ENCODE measurements at regions not wholly inside any gene's neighbourhood (a gene's known extent, or its start where the extent isn't known, plus 50 kb on each side); places are given as distances from the start of the nearest gene placed in this dataset.

- no peak overlapping the region for H3K4me3 ChIP-seq (ENCODE audit: low read length)
- H3K9ac ChIP-seq (ENCODE audit: low read length): no peak overlapping the region
- H3K36me3 ChIP-seq (ENCODE audit: control insufficient read depth, insufficient read depth, low read length): no peaks in the 10 kb centered on the region
- H3K4me1 ChIP-seq (ENCODE audit: control insufficient read depth, insufficient read depth, low read length): no peaks in the 10 kb centered on the region
- H3K27me3 ChIP-seq (ENCODE audit: control insufficient read depth, insufficient read depth, low read length): peaks cover 6% of the 10 kb centered on the region
- no peaks in the 10 kb centered on the region for H3K9me3 ChIP-seq (ENCODE audit: control insufficient read depth, low read length)
Observed at GRCh38 chr11:112744041-112744440, 217.2 kb upstream of the NCAM1 start.

- Histone ChIP-seq H3K4me1 (ENCODE audit: control insufficient read depth, insufficient read depth, low read length) (no peaks in the 10 kb centered on the region), H3K9ac (ENCODE audit: low read length) (no peak overlapping the region), H3K4me3 (ENCODE audit: low read length) (no peak overlapping the region), H3K9me3 (ENCODE audit: control insufficient read depth, low read length) (no peaks in the 10 kb centered on the region), H3K27me3 (ENCODE audit: control insufficient read depth, insufficient read depth, low read length) (peaks cover 6% of the 10 kb centered on the region), H3K36me3 (ENCODE audit: control insufficient read depth, insufficient read depth, low read length) (no peaks in the 10 kb centered on the region)
Observed at GRCh38 chr11:112745973-112746372, 215.2 kb upstream of the NCAM1 start.

GRCh38 chr11:112748252-112748651 is 213.0 kb upstream of the NCAM1 start:
- no peak overlapping the region for H3K9ac ChIP-seq (ENCODE audit: low read length)
- no peaks in the 10 kb centered on the region for H3K36me3 ChIP-seq (ENCODE audit: control insufficient read depth, insufficient read depth, low read length)
- H3K4me3 ChIP-seq (ENCODE audit: low read length): no peak overlapping the region

GRCh38 chr11:112748713-112749543 is 212.3 kb upstream of the NCAM1 start:
- H3K4me3 ChIP-seq (ENCODE audit: low read length): no peak overlapping the region
- no peaks in the 10 kb centered on the region for H3K36me3 ChIP-seq (ENCODE audit: control insufficient read depth, insufficient read depth, low read length)
- no peaks in the 10 kb centered on the region for H3K4me1 ChIP-seq (ENCODE audit: control insufficient read depth, insufficient read depth, low read length)
- peaks cover 6% of the 10 kb centered on the region for H3K27me3 ChIP-seq (ENCODE audit: control insufficient read depth, insufficient read depth, low read length)
- no peak overlapping the region for H3K9ac ChIP-seq (ENCODE audit: low read length)
- H3K9me3 ChIP-seq (ENCODE audit: control insufficient read depth, low read length): no peaks in the 10 kb centered on the region

More at GRCh38 chr11:112748252-112748651, 213.0 kb upstream of the NCAM1 start:
- Histone ChIP-seq H3K27me3 (ENCODE audit: control insufficient read depth, insufficient read depth, low read length) (peaks cover 6% of the 10 kb centered on the region), H3K9me3 (ENCODE audit: control insufficient read depth, low read length) (no peaks in the 10 kb centered on the region), H3K4me1 (ENCODE audit: control insufficient read depth, insufficient read depth, low read length) (no peaks in the 10 kb centered on the region)

- no peaks in the 10 kb centered on the region for H3K36me3 ChIP-seq (ENCODE audit: control insufficient read depth, insufficient read depth, low read length)
- no peaks in the 10 kb centered on the region for H3K27me3 ChIP-seq (ENCODE audit: control insufficient read depth, insufficient read depth, low read length)
- H3K9me3 ChIP-seq (ENCODE audit: control insufficient read depth, low read length): no peaks in the 10 kb centered on the region
- H3K4me3 ChIP-seq (ENCODE audit: low read length): no peak overlapping the region
- H3K9ac ChIP-seq (ENCODE audit: low read length): no peak overlapping the region
- no peaks in the 10 kb centered on the region for H3K4me1 ChIP-seq (ENCODE audit: control insufficient read depth, insufficient read depth, low read length)
Observed at GRCh38 chr11:112751329-112751728, 209.9 kb upstream of the NCAM1 start.

GRCh38 chr11:112751772-112752171 is 209.4 kb upstream of the NCAM1 start:
- Histone ChIP-seq H3K9ac (ENCODE audit: low read length) (no peak overlapping the region), H3K4me3 (ENCODE audit: low read length) (no peak overlapping the region), H3K36me3 (ENCODE audit: control insufficient read depth, insufficient read depth, low read length) (no peaks in the 10 kb centered on the region), H3K4me1 (ENCODE audit: control insufficient read depth, insufficient read depth, low read length) (no peaks in the 10 kb centered on the region), H3K9me3 (ENCODE audit: control insufficient read depth, low read length) (no peaks in the 10 kb centered on the region), H3K27me3 (ENCODE audit: control insufficient read depth, insufficient read depth, low read length) (no peaks in the 10 kb centered on the region)

GRCh38 chr11:112752563-112752962 is 208.7 kb upstream of the NCAM1 start:
- H3K9ac ChIP-seq (ENCODE audit: low read length): no peak overlapping the region
- H3K36me3 ChIP-seq (ENCODE audit: control insufficient read depth, insufficient read depth, low read length): no peaks in the 10 kb centered on the region
- H3K4me3 ChIP-seq (ENCODE audit: low read length): no peak overlapping the region
- H3K4me1 ChIP-seq (ENCODE audit: control insufficient read depth, insufficient read depth, low read length): no peaks in the 10 kb centered on the region
- H3K9me3 ChIP-seq (ENCODE audit: control insufficient read depth, low read length): no peaks in the 10 kb centered on the region
- H3K27me3 ChIP-seq (ENCODE audit: control insufficient read depth, insufficient read depth, low read length): no peaks in the 10 kb centered on the region

- H3K36me3 ChIP-seq (ENCODE audit: control insufficient read depth, insufficient read depth, low read length): no peaks in the 10 kb centered on the region
Observed at GRCh38 chr11:112753706-112754105, 207.5 kb upstream of the NCAM1 start.

GRCh38 chr11:112759418-112759817 is 201.8 kb upstream of the NCAM1 start:
- Histone ChIP-seq H3K27me3 (ENCODE audit: control insufficient read depth, insufficient read depth, low read length) (no peaks in the 10 kb centered on the region), H3K4me1 (ENCODE audit: control insufficient read depth, insufficient read depth, low read length) (no peaks in the 10 kb centered on the region), H3K9me3 (ENCODE audit: control insufficient read depth, low read length) (no peaks in the 10 kb centered on the region), H3K9ac (ENCODE audit: low read length) (no peak overlapping the region), H3K36me3 (ENCODE audit: control insufficient read depth, insufficient read depth, low read length) (no peaks in the 10 kb centered on the region), H3K4me3 (ENCODE audit: low read length) (no peak overlapping the region)

More at GRCh38 chr11:112753706-112754105, 207.5 kb upstream of the NCAM1 start:
- Histone ChIP-seq H3K9me3 (ENCODE audit: control insufficient read depth, low read length) (no peaks in the 10 kb centered on the region), H3K4me1 (ENCODE audit: control insufficient read depth, insufficient read depth, low read length) (no peaks in the 10 kb centered on the region), H3K4me3 (ENCODE audit: low read length) (no peak overlapping the region), H3K9ac (ENCODE audit: low read length) (no peak overlapping the region), H3K27me3 (ENCODE audit: control insufficient read depth, insufficient read depth, low read length) (no peaks in the 10 kb centered on the region)

- H3K9me3 ChIP-seq (ENCODE audit: control insufficient read depth, low read length): no peaks in the 10 kb centered on the region
- H3K4me1 ChIP-seq (ENCODE audit: control insufficient read depth, insufficient read depth, low read length): no peaks in the 10 kb centered on the region
- H3K27me3 ChIP-seq (ENCODE audit: control insufficient read depth, insufficient read depth, low read length): no peaks in the 10 kb centered on the region
Observed at GRCh38 chr11:112760396-112761059, 200.7 kb upstream of the NCAM1 start.

GRCh38 chr11:112761911-112762706 is 199.1 kb upstream of the NCAM1 start:
- Histone ChIP-seq H3K36me3 (ENCODE audit: control insufficient read depth, insufficient read depth, low read length) (no peaks in the 10 kb centered on the region), H3K4me1 (ENCODE audit: control insufficient read depth, insufficient read depth, low read length) (no peaks in the 10 kb centered on the region), H3K9me3 (ENCODE audit: control insufficient read depth, low read length) (no peaks in the 10 kb centered on the region), H3K9ac (ENCODE audit: low read length) (no peak overlapping the region), H3K4me3 (ENCODE audit: low read length) (no peak overlapping the region), H3K27me3 (ENCODE audit: control insufficient read depth, insufficient read depth, low read length) (no peaks in the 10 kb centered on the region)

More at GRCh38 chr11:112760396-112761059, 200.7 kb upstream of the NCAM1 start:
- H3K36me3 ChIP-seq (ENCODE audit: control insufficient read depth, insufficient read depth, low read length): no peaks in the 10 kb centered on the region
- no peak overlapping the region for H3K4me3 ChIP-seq (ENCODE audit: low read length)
- no peak overlapping the region for H3K9ac ChIP-seq (ENCODE audit: low read length)

GRCh38 chr11:112762707-112763090 is 198.5 kb upstream of the NCAM1 start:
- Histone ChIP-seq H3K36me3 (ENCODE audit: control insufficient read depth, insufficient read depth, low read length) (no peaks in the 10 kb centered on the region), H3K4me3 (ENCODE audit: low read length) (no peak overlapping the region), H3K27me3 (ENCODE audit: control insufficient read depth, insufficient read depth, low read length) (no peaks in the 10 kb centered on the region), H3K4me1 (ENCODE audit: control insufficient read depth, insufficient read depth, low read length) (no peaks in the 10 kb centered on the region), H3K9ac (ENCODE audit: low read length) (no peak overlapping the region), H3K9me3 (ENCODE audit: control insufficient read depth, low read length) (no peaks in the 10 kb centered on the region)

Data from mucosa of stomach (tissue), 1 donor.